ENCODE measurements at regions not wholly inside any gene's neighbourhood (a gene's known extent, or its start where the extent isn't known, plus 50 kb on each side); places are given as distances from the start of the nearest gene placed in this dataset.
"Not testable (repeated sequence)": the region's sequence is repeated elsewhere in the genome, so short reads cannot be mapped to it uniquely, and the experiment has no call there.

GRCh38 chr5:157983906-157984551, 125.1 kb upstream of the CLINT1 start:
- Mint-ChIP-seq H3K4me3 (no peak overlapping the region), H3K9me3 (no peaks in the 10 kb centered on the region), H3K27ac (no peak overlapping the region), H3K36me3 (ENCODE audit: low read depth) (no peaks in the 10 kb centered on the region), H3K4me1 (ENCODE audit: low read depth) (no peaks in the 10 kb centered on the region), H3K27me3 (peaks cover 7% of the 10 kb centered on the region)
- no peak for DNase-seq

- H3K9me3 Mint-ChIP-seq: no peaks in the 10 kb centered on the region
- DNase-seq: no peak
- no peak overlapping the region for H3K27ac Mint-ChIP-seq
- H3K4me3 Mint-ChIP-seq: no peak overlapping the region
- H3K4me1 Mint-ChIP-seq (ENCODE audit: low read depth): no peaks in the 10 kb centered on the region
- H3K36me3 Mint-ChIP-seq (ENCODE audit: low read depth): no peaks in the 10 kb centered on the region
- peaks cover 15% of the 10 kb centered on the region for H3K27me3 Mint-ChIP-seq
Observed at GRCh38 chr5:157978061-157978460, 119.1 kb upstream of the CLINT1 start.

- Mint-ChIP-seq H3K4me3 (no peak overlapping the region), H3K9me3 (no peaks in the 10 kb centered on the region), H3K36me3 (ENCODE audit: low read depth) (no peaks in the 10 kb centered on the region), H3K27ac (no peak overlapping the region), H3K27me3 (peaks cover 14% of the 10 kb centered on the region), H3K4me1 (ENCODE audit: low read depth) (no peaks in the 10 kb centered on the region)
- no peak for DNase-seq
Observed at GRCh38 chr5:157976429-157976828, 117.5 kb upstream of the CLINT1 start.

GRCh38 chr5:157972579-157972978, 113.6 kb upstream of the CLINT1 start:
- Mint-ChIP-seq H3K27me3 (peaks cover 14% of the 10 kb centered on the region), H3K4me1 (ENCODE audit: low read depth) (no peaks in the 10 kb centered on the region), H3K27ac (no peak overlapping the region), H3K9me3 (no peaks in the 10 kb centered on the region), H3K36me3 (ENCODE audit: low read depth) (no peaks in the 10 kb centered on the region), H3K4me3 (no peak overlapping the region)
- DNase-seq: no peak

- Mint-ChIP-seq H3K36me3 (ENCODE audit: low read depth) (no peaks in the 10 kb centered on the region), H3K9me3 (no peaks in the 10 kb centered on the region), H3K27ac (no peak overlapping the region), H3K4me1 (ENCODE audit: low read depth) (no peaks in the 10 kb centered on the region), H3K4me3 (no peak overlapping the region), H3K27me3 (peaks cover 14% of the 10 kb centered on the region)
- no peak for DNase-seq
Observed at GRCh38 chr5:157971571-157972216, 112.7 kb upstream of the CLINT1 start.

GRCh38 chr5:157968570-157968969, 109.6 kb upstream of the CLINT1 start:
- DNase-seq; H3K27me3 Mint-ChIP-seq; H3K36me3 Mint-ChIP-seq (ENCODE audit: low read depth); H3K4me3 Mint-ChIP-seq; H3K9me3 Mint-ChIP-seq; H3K4me1 Mint-ChIP-seq (ENCODE audit: low read depth); H3K27ac Mint-ChIP-seq: not testable (repeated sequence)

GRCh38 chr5:157965989-157966388, 107.0 kb upstream of the CLINT1 start:
- Mint-ChIP-seq H3K4me3 (no peak overlapping the region), H3K36me3 (ENCODE audit: low read depth) (no peaks in the 10 kb centered on the region), H3K27ac (no peak overlapping the region), H3K4me1 (ENCODE audit: low read depth) (no peaks in the 10 kb centered on the region), H3K27me3 (no peaks in the 10 kb centered on the region), H3K9me3 (no peaks in the 10 kb centered on the region)
- DNase-seq: no peak

- no peak overlapping the region for H3K27ac Mint-ChIP-seq
- no peaks in the 10 kb centered on the region for H3K36me3 Mint-ChIP-seq (ENCODE audit: low read depth)
- H3K4me1 Mint-ChIP-seq (ENCODE audit: low read depth): no peaks in the 10 kb centered on the region
- no peak for DNase-seq
- H3K9me3 Mint-ChIP-seq: no peaks in the 10 kb centered on the region
- H3K4me3 Mint-ChIP-seq: no peak overlapping the region
- no peaks in the 10 kb centered on the region for H3K27me3 Mint-ChIP-seq
Observed at GRCh38 chr5:157965040-157965678, 106.2 kb upstream of the CLINT1 start.

- no peak overlapping the region for H3K27ac Mint-ChIP-seq
- DNase-seq: no peak
Observed at GRCh38 chr5:157963761-157964160, 104.8 kb upstream of the CLINT1 start.

GRCh38 chr5:157963244-157963643, 104.3 kb upstream of the CLINT1 start:
- no peaks in the 10 kb centered on the region for H3K4me1 Mint-ChIP-seq (ENCODE audit: low read depth)
- H3K36me3 Mint-ChIP-seq (ENCODE audit: low read depth): no peaks in the 10 kb centered on the region
- no peak overlapping the region for H3K27ac Mint-ChIP-seq
- H3K27me3 Mint-ChIP-seq: no peaks in the 10 kb centered on the region
- H3K4me3 Mint-ChIP-seq: no peak overlapping the region
- DNase-seq: no peak
- H3K9me3 Mint-ChIP-seq: no peaks in the 10 kb centered on the region

More at GRCh38 chr5:157963761-157964160, 104.8 kb upstream of the CLINT1 start:
- Mint-ChIP-seq H3K9me3 (no peaks in the 10 kb centered on the region), H3K36me3 (ENCODE audit: low read depth) (no peaks in the 10 kb centered on the region), H3K4me1 (ENCODE audit: low read depth) (no peaks in the 10 kb centered on the region), H3K4me3 (no peak overlapping the region), H3K27me3 (no peaks in the 10 kb centered on the region)

- not testable (repeated sequence) for H3K27ac Mint-ChIP-seq; H3K27me3 Mint-ChIP-seq; DNase-seq; H3K4me3 Mint-ChIP-seq; H3K36me3 Mint-ChIP-seq (ENCODE audit: low read depth); H3K4me1 Mint-ChIP-seq (ENCODE audit: low read depth); H3K9me3 Mint-ChIP-seq
Observed at GRCh38 chr5:157962686-157963085, 103.7 kb upstream of the CLINT1 start.

GRCh38 chr5:157961896-157962590, 103.1 kb upstream of the CLINT1 start:
- Mint-ChIP-seq H3K4me3 (no peak overlapping the region), H3K27me3 (no peaks in the 10 kb centered on the region), H3K4me1 (ENCODE audit: low read depth) (no peaks in the 10 kb centered on the region), H3K27ac (no peak overlapping the region), H3K36me3 (ENCODE audit: low read depth) (no peaks in the 10 kb centered on the region), H3K9me3 (no peaks in the 10 kb centered on the region)
- no peak for DNase-seq

- Mint-ChIP-seq H3K4me1 (ENCODE audit: low read depth) (peaks cover 6% of the 10 kb centered on the region), H3K36me3 (ENCODE audit: low read depth) (no peaks in the 10 kb centered on the region), H3K4me3 (no peak overlapping the region), H3K9me3 (no peaks in the 10 kb centered on the region), H3K27ac (no peak overlapping the region), H3K27me3 (peaks cover 3% of the 10 kb centered on the region)
- no peak for DNase-seq
Observed at GRCh38 chr5:157961176-157961575, 102.2 kb upstream of the CLINT1 start.

GRCh38 chr5:157959370-157959769, 100.4 kb upstream of the CLINT1 start:
- peaks cover 6% of the 10 kb centered on the region for H3K4me1 Mint-ChIP-seq (ENCODE audit: low read depth)
- H3K27ac Mint-ChIP-seq: no peak overlapping the region
- H3K9me3 Mint-ChIP-seq: no peaks in the 10 kb centered on the region
- H3K27me3 Mint-ChIP-seq: peaks cover 7% of the 10 kb centered on the region
- no peak for DNase-seq
- no peaks in the 10 kb centered on the region for H3K36me3 Mint-ChIP-seq (ENCODE audit: low read depth)
- H3K4me3 Mint-ChIP-seq: no peak overlapping the region
